ENCODE measurements at regions not wholly inside any gene's neighbourhood (a gene's known extent, or its start where the extent isn't known, plus 50 kb on each side); places are given as distances from the start of the nearest gene placed in this dataset.

- ATAC-seq (ENCODE audit: poor library complexity), result no peak
- Histone ChIP-seq H3K27me3 (ENCODE audit: control insufficient read depth in 1 of 2, insufficient read depth in 2 of 2, low read length in 2 of 2) (no peaks in the 10 kb centered on the region), H3K9me3 (ENCODE audit: control insufficient read depth in 1 of 2, insufficient read depth in 1 of 2, low read length in 2 of 2) (no peaks in the 10 kb centered on the region), H3K4me1 (ENCODE audit: insufficient read depth, low read length) (no peaks in the 10 kb centered on the region), H3K36me3 (ENCODE audit: insufficient read depth, low read length) (no peaks in the 10 kb centered on the region), H3K27ac (ENCODE audit: low read depth in 1 of 2, low read length in 2 of 2) (no peak overlapping the region), H3K4me3 (ENCODE audit: low read length) (no peak overlapping the region)
- intact Hi-C loops (cut with DNase I, micrococcal nuclease), result no loop called here
- POLR2A ChIA-PET, result no interaction called here
- CTCF ChIA-PET, result no interaction called here
- H3K27me3 Mint-ChIP-seq, result no peaks in the 10 kb centered on the region
- no peak overlapping the region for H3K27ac Mint-ChIP-seq
- TF ChIP-seq CTCF (IDR thresholded peaks at IDR 0.05), result no peak
- H3K4me1 Mint-ChIP-seq (ENCODE audit: low read depth), result no peaks in the 10 kb centered on the region
- DNase-seq, result no peak
- no peak overlapping the region for H3K4me3 Mint-ChIP-seq
- no peaks in the 10 kb centered on the region for H3K36me3 Mint-ChIP-seq (ENCODE audit: low read depth)
- H3K9me3 Mint-ChIP-seq, result no peaks in the 10 kb centered on the region
Measured at GRCh38 chr10:8275911-8276310, 221.4 kb downstream of the GATA3 start.

GRCh38 chr10:8278099-8278498 lies 223.6 kb downstream of the GATA3 start:
- POLR2A ChIA-PET, result no interaction called here
- no peak overlapping the region for H3K4me3 ChIP-seq (ENCODE audit: low read length)
- DNase-seq (no peak), ATAC-seq (ENCODE audit: poor library complexity) (no peak)
- H3K27me3 ChIP-seq (ENCODE audit: control insufficient read depth in 1 of 2, insufficient read depth in 2 of 2, low read length in 2 of 2), result no peaks in the 10 kb centered on the region
- peaks cover 7% of the 10 kb centered on the region for H3K4me1 Mint-ChIP-seq (ENCODE audit: low read depth)
- no peak overlapping the region for H3K4me3 Mint-ChIP-seq
- H3K9me3 ChIP-seq (ENCODE audit: control insufficient read depth in 1 of 2, insufficient read depth in 1 of 2, low read length in 2 of 2), result no peaks in the 10 kb centered on the region
- H3K27ac Mint-ChIP-seq, result no peak overlapping the region
- no peaks in the 10 kb centered on the region for H3K4me1 ChIP-seq (ENCODE audit: insufficient read depth, low read length)
- H3K9me3 Mint-ChIP-seq, result no peaks in the 10 kb centered on the region
- intact Hi-C loops (cut with DNase I, micrococcal nuclease), result no loop called here
- CTCF ChIA-PET, result no interaction called here
- TF ChIP-seq CTCF (IDR thresholded peaks at IDR 0.05), result no peak
- H3K36me3 Mint-ChIP-seq (ENCODE audit: low read depth), result no peaks in the 10 kb centered on the region
- H3K27ac ChIP-seq (ENCODE audit: low read depth in 1 of 2, low read length in 2 of 2), result no peak overlapping the region
- H3K27me3 Mint-ChIP-seq, result no peaks in the 10 kb centered on the region
- no peaks in the 10 kb centered on the region for H3K36me3 ChIP-seq (ENCODE audit: insufficient read depth, low read length)

GRCh38 chr10:8279598-8279997 lies 225.1 kb downstream of the GATA3 start:
- Mint-ChIP-seq H3K9me3 (no peaks in the 10 kb centered on the region), H3K27ac (no peak overlapping the region), H3K36me3 (ENCODE audit: low read depth) (no peaks in the 10 kb centered on the region), H3K4me1 (ENCODE audit: low read depth) (peaks cover 7% of the 10 kb centered on the region), H3K27me3 (no peaks in the 10 kb centered on the region), H3K4me3 (no peak overlapping the region)
- DNase-seq, result no peak
- no peak overlapping the region for H3K4me3 ChIP-seq (ENCODE audit: low read length)
- H3K9me3 ChIP-seq (ENCODE audit: control insufficient read depth in 1 of 2, insufficient read depth in 1 of 2, low read length in 2 of 2), result no peaks in the 10 kb centered on the region
- ChIA-PET POLR2A (no interaction called here), CTCF (no interaction called here)
- no peaks in the 10 kb centered on the region for H3K27me3 ChIP-seq (ENCODE audit: control insufficient read depth in 1 of 2, insufficient read depth in 2 of 2, low read length in 2 of 2)
- no peaks in the 10 kb centered on the region for H3K36me3 ChIP-seq (ENCODE audit: insufficient read depth, low read length)
- no peak overlapping the region for H3K27ac ChIP-seq (ENCODE audit: low read depth in 1 of 2, low read length in 2 of 2)
- H3K4me1 ChIP-seq (ENCODE audit: insufficient read depth, low read length), result no peaks in the 10 kb centered on the region
- no peak for TF ChIP-seq CTCF (IDR thresholded peaks at IDR 0.05)
- intact Hi-C loops (cut with DNase I, micrococcal nuclease), result no loop called here
- ATAC-seq (ENCODE audit: poor library complexity), result no peak

Data from CD4-positive, alpha-beta T cell (primary cell).